GM19351 (cell line): ENCODE measurements at regions not wholly inside any gene's neighbourhood (a gene's known extent, or its start where the extent isn't known, plus 50 kb on each side); places are given as distances from the start of the nearest gene placed in this dataset.

Experiments used
- ATAC-seq: cut with Tn5 transposase; IDR thresholded peaks from one replicate; pipeline ENCODE4 v1.9.1; 2021; ENCODE audit warnings: mild to moderate bottlenecking, moderate library complexity; ENCODE audit not compliant: unreplicated experiment

DNA sequence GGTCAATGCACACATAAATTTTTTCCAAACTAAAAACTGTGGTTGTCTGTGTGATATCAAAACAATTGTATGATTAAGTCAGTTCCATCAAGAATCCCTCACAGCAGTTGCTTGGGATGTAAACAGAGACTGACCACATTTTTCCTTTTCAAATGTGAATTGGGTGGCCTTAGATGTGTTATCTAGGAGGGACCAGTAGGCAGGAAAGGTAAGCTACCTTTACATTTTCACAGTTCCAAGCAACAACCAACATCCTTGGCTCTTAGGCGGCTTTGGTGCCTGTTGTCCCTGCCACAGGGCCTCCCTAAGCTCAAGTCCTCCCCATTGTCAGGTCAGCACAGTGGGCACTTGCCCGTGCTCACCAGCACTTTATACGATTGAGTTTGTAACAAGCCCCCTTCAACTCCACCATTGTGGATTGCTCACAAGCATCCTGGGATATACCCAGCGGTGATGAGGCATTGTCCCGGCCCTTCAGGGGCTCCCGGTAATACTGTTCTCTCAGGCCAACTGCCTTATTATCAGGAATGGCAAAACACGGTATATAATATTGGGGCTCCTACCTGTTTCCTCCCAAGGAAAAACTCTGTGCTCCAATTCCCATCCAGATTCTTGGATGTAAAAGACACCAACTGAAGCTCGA, 114.9 kb upstream of the ANKRD1 start:
- ATAC-seq, result no peak

DNA sequence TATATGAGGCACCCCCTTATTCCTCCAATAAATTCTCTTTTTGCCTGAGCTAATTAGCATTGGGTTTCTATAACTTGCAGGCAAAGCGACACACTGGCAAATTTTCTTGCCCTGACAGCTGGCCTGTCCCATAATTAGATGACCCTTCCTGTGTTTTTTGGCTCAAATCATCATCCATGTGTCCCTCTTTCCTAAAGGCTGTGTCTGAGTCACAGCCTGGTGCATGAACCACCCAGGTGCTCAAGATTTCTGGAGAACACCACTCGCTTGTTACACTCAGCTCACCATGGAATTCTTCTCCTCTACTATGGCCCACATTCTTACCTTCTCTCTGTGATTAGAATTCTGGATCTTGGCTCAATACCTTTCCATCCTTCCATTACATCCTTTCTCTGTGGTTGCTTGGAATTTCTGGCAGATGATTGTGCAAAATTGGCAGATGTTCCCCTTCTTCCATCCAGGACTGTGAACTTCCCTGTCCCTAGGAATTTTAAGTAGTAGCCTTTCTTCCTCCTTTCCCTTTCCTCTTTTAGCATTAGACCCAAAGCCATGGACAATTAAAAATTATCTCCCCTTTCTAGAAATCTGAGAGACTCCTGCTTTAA, 116.0 kb upstream of the ANKRD1 start:
- no peak for ATAC-seq

DNA sequence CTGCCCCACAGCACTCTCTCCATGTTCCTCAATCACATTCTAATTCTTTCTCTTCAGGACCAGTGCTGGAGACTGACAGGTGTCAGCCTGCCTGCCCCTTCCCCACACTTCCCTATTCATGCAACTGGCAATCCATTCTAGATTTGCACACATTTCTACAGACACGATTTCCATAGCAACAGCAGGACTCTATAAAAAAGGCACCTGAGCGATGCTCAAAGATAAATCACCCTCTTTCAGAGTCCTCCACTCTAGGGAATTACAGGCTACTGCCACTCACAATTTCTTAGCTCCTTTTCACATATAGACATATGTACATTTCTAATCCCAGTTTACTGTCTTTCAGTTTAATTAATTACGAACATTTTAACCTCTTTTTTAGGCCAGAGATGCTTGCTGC, 118.1 kb upstream of the ANKRD1 start:
- ATAC-seq, result no peak

DNA sequence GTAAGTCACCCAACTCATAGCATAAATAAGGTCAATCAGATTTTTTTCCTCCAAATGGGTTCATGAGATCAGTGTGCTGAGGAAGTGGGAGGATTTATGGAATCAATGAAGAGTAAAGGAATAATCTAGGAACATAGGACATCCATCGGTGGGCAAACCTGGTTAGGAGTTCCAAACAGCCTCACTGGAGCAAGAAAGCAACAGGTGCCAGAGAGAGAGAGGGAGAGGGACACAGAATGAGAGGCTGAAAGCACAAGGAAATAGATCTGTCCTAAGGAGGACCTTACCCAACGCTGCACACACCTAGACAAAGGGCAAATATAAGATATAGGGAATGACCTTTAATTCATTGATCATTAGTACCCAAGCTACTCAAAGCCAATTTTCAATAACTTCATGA, 119.5 kb upstream of the ANKRD1 start:
- no peak for ATAC-seq

DNA sequence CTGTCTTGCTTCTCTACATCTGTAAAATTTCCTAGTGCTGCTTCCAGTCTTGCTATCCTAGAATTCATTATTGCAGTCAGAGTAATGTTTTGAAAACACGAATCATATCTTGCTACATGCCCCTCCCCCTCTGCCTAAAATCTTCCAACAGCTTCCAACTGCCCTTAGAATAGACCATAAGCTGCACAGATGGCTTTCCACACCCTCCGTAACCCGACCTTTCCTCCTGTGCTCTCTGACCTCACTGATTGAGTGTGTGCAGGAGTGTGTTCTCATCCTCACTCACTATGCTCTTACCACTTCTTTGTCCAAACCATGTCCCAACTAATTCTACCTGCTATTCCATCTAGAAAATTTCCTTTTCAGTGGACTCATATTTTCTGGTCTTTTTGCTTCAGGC, 121.2 kb upstream of the ANKRD1 start:
- ATAC-seq, result no peak

DNA sequence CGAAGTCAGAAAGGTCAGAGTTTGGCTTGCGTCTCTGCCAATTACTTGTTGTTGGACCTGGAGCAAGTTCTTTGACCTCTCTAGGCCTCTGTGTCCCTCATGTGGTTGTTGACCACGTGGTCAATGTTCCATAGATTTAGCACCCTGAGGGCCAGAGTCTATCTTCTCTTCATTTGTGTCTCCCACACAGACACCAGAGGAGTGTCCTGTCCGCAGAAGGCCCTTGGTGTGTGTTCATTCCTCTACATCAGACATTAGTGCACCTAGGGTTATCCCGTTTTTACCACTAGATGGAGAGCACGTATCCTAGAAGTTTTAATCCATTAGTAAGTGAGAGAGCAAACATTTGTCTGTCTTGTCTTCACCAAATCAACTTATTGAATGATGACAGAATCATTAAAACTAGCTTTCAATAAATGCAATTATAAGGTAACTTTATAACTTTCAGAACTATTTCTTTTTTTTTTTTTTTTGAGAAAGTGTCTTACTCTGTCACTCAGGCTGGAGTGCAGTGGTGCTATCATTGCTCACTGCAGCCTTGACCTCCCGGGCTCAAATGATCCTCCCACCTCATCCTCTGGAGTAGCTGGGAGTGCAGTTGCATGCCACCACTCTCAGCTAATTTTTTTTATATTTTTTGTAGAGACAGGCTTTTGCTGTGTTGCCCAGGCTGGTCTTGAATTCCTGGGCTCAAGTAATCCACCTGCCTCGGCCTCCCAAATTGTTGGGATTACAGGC, 122.5 kb upstream of the ANKRD1 start:
- no peak for ATAC-seq

DNA sequence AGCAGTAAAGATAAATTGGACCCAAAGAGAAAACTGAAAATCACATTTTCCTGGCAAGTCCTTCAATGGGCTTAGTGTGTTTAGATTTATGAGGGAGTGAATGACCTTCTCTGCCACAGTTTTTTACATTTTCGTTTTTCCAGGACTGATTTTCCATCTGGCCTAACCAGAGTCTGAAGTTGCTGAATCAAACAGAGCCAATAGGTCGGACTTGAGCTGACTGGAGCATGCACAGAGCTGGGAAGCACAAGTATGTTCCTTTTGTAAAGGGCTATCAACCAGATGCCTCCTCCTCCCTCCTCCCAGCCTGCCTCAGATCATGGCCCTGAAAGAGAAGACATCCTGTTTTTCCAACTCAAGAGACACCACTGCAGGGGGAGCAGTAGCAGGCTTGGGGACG, 126.0 kb upstream of the ANKRD1 start:
- no peak for ATAC-seq

DNA sequence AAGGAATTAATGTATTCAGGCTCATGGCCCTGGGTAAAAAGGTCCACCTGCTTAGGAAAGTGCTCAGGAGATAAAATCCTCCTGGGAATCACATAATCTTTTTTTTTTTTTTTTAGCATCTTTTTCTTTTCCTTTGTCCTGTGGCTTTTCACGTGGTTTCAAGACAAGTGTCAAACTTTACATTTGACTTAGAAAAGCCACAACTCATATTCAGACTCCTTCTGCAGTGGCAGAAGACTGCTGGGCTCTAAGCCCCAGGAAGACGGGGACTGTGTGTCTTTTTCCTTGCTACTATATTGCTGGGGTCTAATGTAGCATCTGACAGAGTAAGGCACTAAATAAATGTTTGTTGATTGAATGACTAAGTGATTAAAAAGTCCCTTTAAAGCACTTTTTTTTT, 127.5 kb upstream of the ANKRD1 start:
- ATAC-seq, result no peak

DNA sequence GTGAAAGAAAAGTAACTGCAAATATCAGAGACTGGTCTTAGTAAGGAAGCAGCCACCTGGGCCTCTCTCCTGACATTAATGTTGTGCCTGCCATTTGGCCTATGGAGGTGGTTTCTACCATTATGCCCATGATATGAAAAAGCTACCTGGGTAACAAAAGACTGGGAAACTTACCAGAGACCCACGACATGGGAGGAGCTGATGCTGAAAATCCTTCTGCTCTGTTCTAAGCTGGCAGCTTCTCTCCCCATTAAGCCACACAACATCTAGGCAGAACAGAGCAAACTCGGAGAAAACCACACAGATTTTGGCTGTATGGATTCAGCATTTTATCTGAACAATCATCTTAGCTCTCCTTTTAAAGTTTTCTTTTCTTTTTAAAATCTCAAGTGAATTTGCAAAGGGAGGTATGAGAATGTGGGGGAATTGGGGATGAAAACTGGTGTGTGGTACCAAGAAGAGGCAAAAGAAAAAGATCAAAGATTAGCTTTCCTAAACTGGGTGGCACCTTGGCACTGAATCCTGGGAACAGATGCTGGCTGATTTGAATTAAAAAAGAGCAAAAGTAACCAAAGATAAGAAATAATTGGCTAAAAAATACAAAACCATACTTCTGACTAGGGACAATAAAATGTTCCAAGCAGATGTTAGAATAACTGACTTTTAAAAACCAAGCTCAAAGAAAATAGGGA, 128.6 kb upstream of the ANKRD1 start:
- ATAC-seq, result no peak

DNA sequence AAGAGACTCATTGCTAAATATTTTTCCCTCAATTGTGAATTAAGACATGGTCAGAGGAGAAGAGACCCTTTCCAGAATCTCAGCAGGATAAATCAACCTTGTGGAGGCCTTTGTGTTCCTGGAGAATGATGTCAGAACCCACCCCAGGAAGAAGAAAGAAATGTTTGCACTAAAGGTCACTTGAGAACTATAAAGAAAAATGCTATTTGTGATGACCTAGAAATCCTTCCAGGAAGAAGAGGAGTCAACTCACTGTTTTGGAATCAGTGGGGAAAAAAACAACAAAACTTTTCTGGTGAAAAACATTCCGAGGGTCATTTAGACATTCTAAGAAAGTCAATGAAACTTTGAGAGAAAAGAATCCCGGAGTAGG, 129.1 kb upstream of the ANKRD1 start:
- ATAC-seq, result no peak

DNA sequence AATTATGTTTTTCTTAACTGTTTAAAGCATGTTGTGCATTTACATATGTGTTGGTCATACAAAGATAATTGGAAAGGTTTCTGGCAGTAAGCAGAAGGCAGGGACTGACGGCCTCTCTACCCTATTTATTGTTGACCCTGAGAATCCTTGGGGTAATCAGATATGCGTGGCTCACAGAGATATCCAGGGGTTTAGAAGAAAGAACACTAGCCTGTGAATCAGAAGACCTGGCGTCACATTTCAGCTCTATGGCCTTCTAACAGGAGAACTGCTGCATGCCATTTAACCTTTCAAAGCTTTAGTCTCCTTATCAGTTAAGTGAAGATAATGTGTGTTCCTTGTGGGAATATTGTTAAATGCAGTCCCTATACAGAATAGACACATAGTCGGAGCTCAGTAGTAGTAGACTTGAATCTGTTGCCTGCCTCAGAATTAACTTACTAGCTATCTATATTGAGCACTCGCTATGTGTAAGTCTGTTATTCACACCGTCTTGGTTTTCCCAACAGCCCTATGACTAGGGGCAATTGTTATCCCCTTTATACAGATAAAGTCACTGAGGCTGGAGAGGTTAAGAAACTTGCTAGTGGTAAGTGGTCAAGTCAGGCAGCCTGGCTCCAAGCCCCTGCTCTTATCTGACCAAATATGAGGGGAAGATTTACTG, 129.6 kb upstream of the ANKRD1 start:
- no peak for ATAC-seq

DNA sequence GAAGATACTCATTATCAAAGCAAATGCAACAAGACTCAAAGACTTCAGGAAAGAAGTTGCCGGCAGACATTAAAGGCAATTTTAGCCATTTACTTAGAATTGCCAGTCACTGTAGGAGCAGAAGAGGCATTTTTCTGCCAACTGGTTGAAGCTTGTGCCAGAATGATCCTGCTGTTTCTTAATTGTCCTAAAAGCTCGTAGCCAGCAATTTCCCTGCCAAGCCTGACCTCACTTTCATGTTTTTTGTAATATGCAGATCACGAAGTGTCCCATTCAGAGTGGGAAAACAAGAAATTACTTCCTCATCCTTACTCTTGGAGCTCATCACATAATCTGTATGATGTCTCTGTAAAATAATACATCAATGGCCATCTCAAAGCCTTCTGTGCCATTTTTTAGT, 130.9 kb upstream of the ANKRD1 start:
- no peak for ATAC-seq

DNA sequence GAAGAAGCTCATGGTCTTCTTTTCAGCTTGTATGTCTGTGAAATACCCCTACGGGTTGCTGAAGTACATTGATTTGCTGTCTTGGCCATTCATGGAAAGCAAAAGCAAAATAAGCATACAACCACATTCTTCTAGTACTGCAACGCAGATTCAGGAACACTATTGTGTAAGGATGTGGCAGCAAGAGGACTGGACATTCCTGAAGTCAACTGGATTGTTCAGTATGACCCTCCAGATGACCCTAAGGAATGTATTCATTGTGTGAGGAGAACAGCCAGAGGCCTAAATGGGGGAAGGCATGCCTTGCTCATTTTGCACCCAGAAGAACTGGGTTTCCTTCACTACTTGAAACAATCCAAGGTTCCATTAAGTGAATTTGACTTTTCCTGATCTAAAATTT, 133.4 kb upstream of the ANKRD1 start:
- no peak for ATAC-seq

DNA sequence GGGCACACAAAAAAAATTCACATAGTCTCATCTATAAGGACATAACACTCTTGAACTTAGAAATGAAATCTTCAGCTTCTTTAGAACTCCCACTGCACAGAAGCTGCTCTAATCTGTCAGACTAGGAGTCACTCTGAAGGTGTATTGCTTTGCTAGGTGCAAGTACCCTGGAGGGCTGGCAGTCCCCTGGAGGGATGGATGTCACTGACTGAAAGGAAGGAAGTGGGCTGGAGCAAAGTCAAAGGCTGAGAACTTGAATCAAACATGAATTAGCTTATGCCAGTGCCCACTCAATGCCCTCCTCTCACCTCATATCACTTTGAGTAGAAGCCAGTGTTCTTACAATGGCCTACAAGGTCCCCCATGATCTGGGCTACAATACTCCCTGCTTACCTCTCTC, 140.3 kb upstream of the ANKRD1 start:
- ATAC-seq, result no peak

DNA sequence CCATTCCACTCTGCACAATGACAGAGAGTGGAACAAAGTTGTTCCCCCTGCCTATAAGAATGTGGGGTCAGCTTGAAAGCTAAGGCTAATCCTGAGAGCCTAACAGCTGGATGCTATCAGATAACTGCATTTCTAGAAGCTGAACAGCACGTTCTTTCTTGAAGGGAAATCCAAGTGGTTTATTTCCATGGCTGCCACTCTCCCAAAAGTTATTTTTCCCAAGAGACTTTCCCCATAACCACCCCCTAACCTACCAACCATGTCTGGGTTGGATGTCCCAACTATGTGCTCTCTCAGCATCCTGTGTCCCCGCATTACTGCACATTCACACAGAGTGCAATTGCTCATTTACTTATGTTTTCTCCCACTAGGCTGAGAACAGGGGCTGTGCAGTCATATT, 140.7 kb upstream of the ANKRD1 start:
- ATAC-seq, result no peak

DNA sequence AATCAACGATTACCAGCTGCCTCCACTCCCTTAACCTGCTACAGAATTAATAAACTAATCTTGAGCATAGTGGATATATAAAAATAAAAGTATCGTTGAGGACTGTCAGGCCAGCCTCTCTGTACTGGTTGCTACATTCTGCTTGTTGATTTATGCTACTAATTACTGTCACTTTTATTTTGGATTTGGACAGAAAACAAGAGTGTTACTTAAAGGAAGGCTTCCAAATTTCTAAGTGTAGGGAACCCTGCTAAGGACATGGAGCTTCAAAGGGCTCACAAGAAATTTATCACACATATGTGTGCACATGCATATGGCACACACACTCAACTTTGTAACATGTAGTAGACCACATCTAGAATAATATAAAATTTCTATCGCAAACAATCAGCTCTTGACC, 141.2 kb upstream of the ANKRD1 start:
- no peak for ATAC-seq

DNA sequence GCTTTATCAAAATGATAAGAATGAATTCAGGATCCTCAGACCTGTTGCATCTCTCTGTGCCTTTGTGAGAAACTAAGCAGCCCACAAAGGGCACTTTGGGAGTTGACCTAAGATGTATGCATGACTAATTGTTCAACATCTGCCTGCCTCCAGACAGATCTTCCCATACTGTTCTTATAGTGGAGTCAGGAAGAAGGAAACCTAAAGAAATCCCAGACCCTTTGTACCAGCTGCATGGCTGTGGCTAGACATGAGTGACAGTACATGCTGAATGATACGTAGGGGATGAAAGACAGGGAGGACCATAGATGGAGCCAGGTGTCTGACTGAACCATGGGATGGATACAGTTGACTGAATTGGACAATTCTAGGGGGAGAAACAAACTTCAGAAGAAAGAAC, 148.7 kb upstream of the PCGF5 start:
- no peak for ATAC-seq

DNA sequence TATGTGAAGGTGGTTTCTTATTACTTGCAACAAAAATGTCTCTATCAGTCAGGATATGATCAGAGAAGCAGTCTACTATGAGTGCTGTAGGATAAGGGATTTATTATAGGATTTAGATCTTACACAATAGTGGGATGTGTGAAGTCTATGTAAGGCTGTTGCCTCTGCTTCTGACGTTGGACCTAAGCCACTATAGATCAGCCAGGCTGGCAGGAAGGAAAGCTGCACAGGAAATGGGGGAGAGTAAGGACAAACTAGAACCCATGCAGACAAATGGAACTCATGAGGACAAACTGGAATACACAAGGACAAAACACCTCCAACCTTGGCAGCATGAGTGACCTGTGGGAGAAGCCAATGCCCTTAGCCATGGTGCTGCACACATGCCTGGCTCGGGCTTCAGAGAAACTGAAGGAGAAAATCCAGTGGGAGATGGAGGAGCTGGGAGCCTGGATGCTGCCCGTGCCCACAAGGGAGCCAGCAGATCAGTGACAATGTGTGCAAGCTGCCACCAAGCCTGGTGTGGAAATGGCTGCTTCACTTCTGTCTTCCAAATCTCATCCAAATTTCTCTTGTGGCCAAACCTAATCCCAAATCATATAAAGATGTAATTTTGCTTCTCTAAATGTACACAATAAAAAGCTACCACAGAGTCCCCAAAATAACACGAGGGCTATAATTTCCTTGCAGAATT, 147.0 kb upstream of the PCGF5 start:
- no peak for ATAC-seq

DNA sequence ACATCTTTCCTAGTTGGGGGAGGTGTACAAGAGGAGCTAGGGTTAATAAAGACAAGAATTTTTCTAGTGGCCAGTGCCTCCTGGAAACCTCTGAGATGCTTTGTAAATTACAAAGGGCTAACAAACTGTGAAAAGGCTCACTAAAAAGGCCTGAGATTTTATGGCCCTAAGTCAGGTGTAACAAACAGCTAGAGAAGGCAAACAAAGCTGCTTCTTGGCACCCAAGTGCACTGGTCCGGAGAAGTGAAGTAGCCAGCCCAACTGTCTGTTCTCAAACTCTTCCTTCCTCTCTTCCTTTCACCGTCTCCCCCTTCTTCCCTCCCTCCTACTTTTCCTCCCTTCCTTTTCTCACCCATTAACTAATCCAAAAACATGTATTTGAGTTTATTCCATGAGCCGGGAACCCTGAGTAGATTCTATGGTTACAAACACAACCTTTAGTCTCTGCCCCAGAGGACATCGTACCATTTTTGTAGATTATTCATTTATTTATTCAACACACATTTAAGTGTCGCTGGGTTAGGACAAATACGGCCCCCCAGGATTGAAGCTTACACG, 143.4 kb upstream of the PCGF5 start:
- ATAC-seq, result no peak

DNA sequence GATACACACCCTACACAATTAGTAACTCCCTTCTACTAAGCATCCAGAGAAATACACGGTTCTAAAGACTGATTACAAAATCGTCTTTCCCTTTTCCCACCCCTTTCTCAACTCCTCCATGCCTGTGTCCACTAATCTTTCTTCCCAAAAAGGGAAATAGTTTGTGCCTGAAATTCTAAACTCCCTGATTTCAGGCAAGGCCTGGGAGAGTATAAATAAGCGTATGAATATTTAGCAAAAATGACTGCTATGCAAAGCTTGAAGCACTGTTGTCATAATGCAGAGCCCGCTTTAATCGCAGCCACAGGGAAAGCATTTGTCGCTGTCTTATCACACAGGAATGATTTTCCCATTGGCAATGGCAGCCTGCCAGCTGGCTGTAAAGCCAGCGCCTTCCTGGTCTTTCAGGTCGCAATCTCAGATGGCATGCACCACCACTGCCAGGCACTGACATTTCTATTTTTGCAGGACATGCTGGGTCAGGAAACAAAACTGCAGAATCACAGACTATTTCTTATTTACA, 142.9 kb upstream of the PCGF5 start:
- no peak for ATAC-seq
